ENCODE measurements at regions not wholly inside any gene's neighbourhood (a gene's known extent, or its start where the extent isn't known, plus 50 kb on each side); places are given as distances from the start of the nearest gene placed in this dataset.

DNA sequence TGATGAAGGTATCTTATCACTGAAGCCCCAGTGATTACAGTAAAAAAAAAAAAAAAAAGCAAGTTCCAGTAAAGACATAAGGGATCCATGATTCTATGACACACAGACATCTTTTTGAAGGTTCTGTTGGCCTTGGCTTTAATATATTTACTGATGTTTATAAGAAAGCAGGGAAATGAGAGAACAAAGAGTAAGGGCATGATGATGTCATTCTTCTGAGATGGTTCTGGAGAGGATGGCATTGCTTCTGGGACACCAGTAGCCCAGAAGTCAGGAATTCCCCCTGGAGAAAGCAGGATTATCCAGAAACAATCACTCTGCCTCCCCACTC, 233.6 kb downstream of the FAM76B start:
- TF ChIP-seq, protein P1, sequence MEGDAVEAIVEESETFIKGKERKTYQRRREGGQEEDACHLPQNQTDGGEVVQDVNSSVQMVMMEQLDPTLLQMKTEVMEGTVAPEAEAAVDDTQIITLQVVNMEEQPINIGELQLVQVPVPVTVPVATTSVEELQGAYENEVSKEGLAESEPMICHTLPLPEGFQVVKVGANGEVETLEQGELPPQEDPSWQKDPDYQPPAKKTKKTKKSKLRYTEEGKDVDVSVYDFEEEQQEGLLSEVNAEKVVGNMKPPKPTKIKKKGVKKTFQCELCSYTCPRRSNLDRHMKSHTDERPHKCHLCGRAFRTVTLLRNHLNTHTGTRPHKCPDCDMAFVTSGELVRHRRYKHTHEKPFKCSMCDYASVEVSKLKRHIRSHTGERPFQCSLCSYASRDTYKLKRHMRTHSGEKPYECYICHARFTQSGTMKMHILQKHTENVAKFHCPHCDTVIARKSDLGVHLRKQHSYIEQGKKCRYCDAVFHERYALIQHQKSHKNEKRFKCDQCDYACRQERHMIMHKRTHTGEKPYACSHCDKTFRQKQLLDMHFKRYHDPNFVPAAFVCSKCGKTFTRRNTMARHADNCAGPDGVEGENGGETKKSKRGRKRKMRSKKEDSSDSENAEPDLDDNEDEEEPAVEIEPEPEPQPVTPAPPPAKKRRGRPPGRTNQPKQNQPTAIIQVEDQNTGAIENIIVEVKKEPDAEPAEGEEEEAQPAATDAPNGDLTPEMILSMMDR (IDR thresholded peaks at IDR 0.05; ENCODE audit: insufficient read depth, low read length, missing control alignments) = no peak
- ChIA-PET CTCF (interaction anchor here (1.0 to 1.3 kb wide), 2 partner anchors 8 to 401 kb away, joined by 4 read pairs; no protein-coding TSS in a partner anchor), POLR2A (no interaction called here)
- H3K4me3 ChIP-seq (ENCODE audit: low read depth, low read length) = no peak overlapping the region
- no peak for DNase-seq (ENCODE audit: low read depth, low spot score)

DNA sequence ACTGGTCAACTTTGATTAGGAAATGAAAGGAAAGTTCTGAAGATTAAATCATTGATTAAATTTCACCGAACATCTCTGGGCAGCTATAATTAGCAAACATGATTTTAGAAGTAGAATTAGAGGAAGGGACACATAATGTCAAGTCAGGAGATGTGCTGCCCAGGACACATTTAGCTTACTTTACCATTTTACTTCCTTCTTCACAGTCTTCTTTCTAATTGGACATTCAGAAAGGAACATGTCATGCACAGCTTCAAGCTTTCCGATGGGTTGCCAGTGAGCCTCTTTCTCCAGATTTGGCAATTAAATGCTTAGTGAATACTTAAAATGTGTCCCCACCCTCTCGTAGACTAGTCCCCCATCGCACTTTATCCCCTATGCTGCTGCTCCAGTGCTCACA, 234.7 kb downstream of the FAM76B start:
- TF ChIP-seq, protein P1 (IDR thresholded peaks at IDR 0.05; ENCODE audit: insufficient read depth, low read length, missing control alignments) = no peak
- no peak for DNase-seq (ENCODE audit: low read depth, low spot score)
- H3K4me3 ChIP-seq (ENCODE audit: low read depth, low read length) = no peak overlapping the region
- POLR2A ChIA-PET = no interaction called here
- CTCF ChIA-PET = interaction anchor here (1.0 to 1.2 kb wide), 3 partner anchors 10 to 404 kb away, joined by 3 to 4 read pairs (median 4); no protein-coding TSS in a partner anchor

DNA sequence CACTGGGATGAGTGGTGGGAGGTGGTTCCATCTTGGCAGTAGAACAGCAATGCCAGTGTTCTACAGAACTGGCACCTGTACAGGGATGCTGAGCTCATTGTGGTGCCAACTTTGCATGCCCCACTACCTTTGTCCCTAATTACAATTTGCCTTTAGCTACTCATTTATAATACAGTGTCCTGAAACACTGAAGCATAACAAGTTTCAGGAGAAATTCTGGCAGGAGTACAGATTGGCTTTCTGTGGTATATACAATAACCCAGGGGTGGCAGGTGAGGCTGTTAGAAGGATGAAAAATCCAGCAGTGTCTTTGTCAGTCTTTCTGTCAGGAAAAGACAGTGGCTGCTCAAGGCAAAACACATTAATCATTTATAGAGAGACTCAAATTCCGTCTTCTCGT, 240.3 kb downstream of the FAM76B start:
- TF ChIP-seq, protein P1 (IDR thresholded peaks at IDR 0.05; ENCODE audit: insufficient read depth, low read length, missing control alignments) = no peak

DNA sequence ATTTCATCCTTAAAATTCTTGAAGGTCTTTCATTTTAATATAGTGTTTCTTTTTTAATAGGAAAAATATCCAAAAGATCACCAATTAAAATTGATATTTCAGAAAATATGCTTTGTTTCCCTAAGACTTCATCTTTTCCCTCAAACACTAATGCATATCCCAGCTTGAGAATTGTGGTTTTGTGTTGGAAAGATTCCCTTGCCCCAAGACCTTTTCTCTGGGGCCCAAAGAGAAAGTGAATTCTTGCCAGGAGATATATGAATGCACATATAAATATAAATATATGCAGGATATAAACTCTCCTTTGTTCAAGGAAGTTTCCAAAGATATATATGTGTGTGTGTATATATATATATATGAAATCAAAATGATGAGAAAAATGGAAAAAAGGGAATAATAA, 241.2 kb downstream of the FAM76B start:
- ChIA-PET POLR2A (no interaction called here), CTCF (interaction anchor here (1.6 kb wide), 1 partner anchor 8 kb away, joined by 4 read pairs; no protein-coding TSS in a partner anchor)
- DNase-seq (ENCODE audit: low read depth, low spot score) = no peak
- TF ChIP-seq, protein P1 (IDR thresholded peaks at IDR 0.05; ENCODE audit: insufficient read depth, low read length, missing control alignments) = no peak
- no peak overlapping the region for H3K4me3 ChIP-seq (ENCODE audit: low read depth, low read length)

More for the DNA sequence above, 240.3 kb downstream of the FAM76B start:
- ChIA-PET POLR2A (no interaction called here), CTCF (no interaction called here)
- H3K4me3 ChIP-seq (ENCODE audit: low read depth, low read length) = no peak overlapping the region
- DNase-seq (ENCODE audit: low read depth, low spot score) = no peak

DNA sequence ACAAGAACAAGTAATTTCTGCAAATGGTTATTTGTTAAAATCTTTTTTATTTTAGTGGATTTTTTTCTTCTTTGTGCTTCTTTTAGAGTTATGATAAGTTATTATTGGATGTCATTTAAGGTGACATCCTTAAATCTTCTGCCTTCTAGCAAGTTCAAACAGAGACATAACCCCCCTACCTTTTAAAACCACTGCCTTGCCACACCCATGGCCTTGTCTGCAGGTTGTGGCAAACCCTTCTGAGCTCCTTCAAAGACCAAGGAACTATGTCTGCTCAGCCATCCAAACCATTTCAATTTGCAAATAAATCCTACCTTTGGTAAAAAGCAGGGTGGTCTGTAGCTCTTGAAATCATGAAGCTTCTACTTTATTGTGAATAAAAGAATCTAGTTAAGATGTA, 241.6 kb downstream of the FAM76B start:
- DNase-seq (ENCODE audit: low read depth, low spot score) = no peak
- no peak overlapping the region for H3K4me3 ChIP-seq (ENCODE audit: low read depth, low read length)
- CTCF ChIA-PET = interaction anchor here (1.6 kb wide), 1 partner anchor 8 kb away, joined by 4 read pairs; no protein-coding TSS in a partner anchor
- TF ChIP-seq, protein P1 (IDR thresholded peaks at IDR 0.05; ENCODE audit: insufficient read depth, low read length, missing control alignments) = no peak
- POLR2A ChIA-PET = no interaction called here

DNA sequence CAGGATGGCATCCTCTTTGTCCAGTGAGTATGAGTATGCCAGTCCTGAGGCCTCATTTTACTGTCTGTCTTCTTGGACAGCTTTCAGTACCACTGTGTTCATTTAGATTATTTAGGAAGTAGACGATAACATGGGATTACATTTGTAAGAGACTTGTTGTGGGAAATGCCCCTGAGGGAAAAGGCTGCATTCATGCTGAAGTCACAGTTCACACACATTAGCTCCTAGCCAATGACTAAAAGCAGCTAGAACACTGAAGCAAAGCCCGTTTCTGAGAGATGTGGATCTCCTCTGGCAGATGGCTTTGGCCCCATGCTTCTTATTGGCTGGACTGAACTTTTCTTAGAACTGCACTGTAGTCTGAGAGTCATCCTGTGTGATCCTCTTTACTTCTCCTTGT, 242.4 kb downstream of the FAM76B start:
- CTCF ChIA-PET = interaction anchor here (1.2 to 1.6 kb wide), 2 partner anchors 9 to 10 kb away, joined by 3 to 4 read pairs; no protein-coding TSS in a partner anchor
- TF ChIP-seq, protein P1 (IDR thresholded peaks at IDR 0.05; ENCODE audit: insufficient read depth, low read length, missing control alignments) = no peak
- POLR2A ChIA-PET = no interaction called here
- no peak for DNase-seq (ENCODE audit: low read depth, low spot score)
- H3K4me3 ChIP-seq (ENCODE audit: low read depth, low read length) = no peak overlapping the region
